Thyroid gland (tissue), 4 donors: ENCODE measurements at regions not wholly inside any gene's neighbourhood (a gene's known extent, or its start where the extent isn't known, plus 50 kb on each side); places are given as distances from the start of the nearest gene placed in this dataset.

Experiments used
- CTCF ChIP-seq, 6 experiments: fragments of 200-600 bp in 3 of 6; fragments of 450-650 bp in 3 of 6; sonication (generic) in 3 of 6; IDR thresholded peaks; one replicate each; pipeline ENCODE4 v1.5.1; 2016 to 2019; ENCODE audit warnings: antibody characterized with exemption in 6 of 6, mild to moderate bottlenecking in 2 of 6, inconsistent platforms in 1 of 6, moderate library complexity in 1 of 6
- POLR2A ChIP-seq, 2 donors: fragments of 450-650 bp; IDR thresholded peaks; one replicate each; pipeline ENCODE4 v1.6.1; 2017; ENCODE audit warnings: antibody characterized with exemption in 2 of 2, mild to moderate bottlenecking in 2 of 2, moderate library complexity in 1 of 2

DNA sequence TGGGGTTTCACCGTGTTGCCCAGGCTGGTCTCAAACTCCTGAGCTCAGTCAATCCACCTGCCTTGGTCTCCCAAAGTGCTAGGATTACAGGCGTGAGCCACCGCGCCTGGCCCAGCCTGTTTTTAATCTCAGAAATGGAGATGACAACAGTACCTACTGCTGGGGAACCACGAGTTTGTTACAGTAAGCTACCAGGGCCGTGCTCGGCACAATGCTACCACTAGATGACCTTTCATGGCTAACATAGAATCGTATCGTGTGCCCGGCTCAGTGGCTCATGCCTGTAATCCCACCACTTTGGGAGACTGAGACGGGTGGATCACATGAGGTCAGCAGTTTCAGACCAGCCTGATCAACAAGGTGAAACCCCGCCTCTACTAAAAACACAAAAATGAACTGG, 90.8 kb upstream of the SLC34A2 start:
- TF ChIP-seq CTCF (IDR thresholded peaks at IDR 0.05) (no peak), POLR2A (IDR thresholded peaks at IDR 0.05) (no peak)
